Small intestine (tissue), 7 donors: ENCODE measurements at regions not wholly inside any gene's neighbourhood (a gene's known extent, or its start where the extent isn't known, plus 50 kb on each side); places are given as distances from the start of the nearest gene placed in this dataset.
"Not testable (repeated sequence)": the region's sequence is repeated elsewhere in the genome, so short reads cannot be mapped to it uniquely, and the experiment has no call there.

ENCODE experiments used
- DNase-seq, 2 donors: peaks; one replicate each; pipeline versions ENCODE4 v3.0.0 to v3.0.0-alpha.2; 2013
- FAIRE-seq: peaks from 2 replicates; lab custom pipeline; 2012; peaks lifted over from hg19 to GRCh38; lab: Jason Lieb, UNC
- H3K27ac ChIP-seq, 3 donors: one replicate each; pipeline ENCODE4 v1.5.1; 2013; ENCODE audit warnings: low read length in 2 of 3, mild to moderate bottlenecking in 2 of 3, control low read depth in 1 of 3, inconsistent platforms in 1 of 3, low read depth in 1 of 3, moderate library complexity in 1 of 3
- H3K27me3 ChIP-seq, 3 donors: one replicate each; pipeline ENCODE4 v1.6.1; 2013; ENCODE audit warnings: low read length in 3 of 3, inconsistent platforms in 1 of 3; ENCODE audit not compliant: control insufficient read depth in 3 of 3, insufficient read depth in 3 of 3
- H3K36me3 ChIP-seq, 3 donors: one replicate each; pipeline ENCODE4 v1.6.1; 2013; ENCODE audit warnings: low read length in 3 of 3, inconsistent platforms in 1 of 3, low read depth in 1 of 3, mild to moderate bottlenecking in 1 of 3, moderate library complexity in 1 of 3; ENCODE audit not compliant: control insufficient read depth in 3 of 3, insufficient read depth in 2 of 3
- H3K4me1 ChIP-seq, 3 donors: one replicate each; pipeline ENCODE4 v1.6.1; 2013; ENCODE audit warnings: low read length in 2 of 3, inconsistent platforms in 1 of 3, low read depth in 1 of 3, mild to moderate bottlenecking in 1 of 3, moderate library complexity in 1 of 3; ENCODE audit not compliant: control insufficient read depth in 3 of 3, insufficient read depth in 2 of 3
- H3K4me3 ChIP-seq, 3 donors: one replicate each; pipeline ENCODE4 v1.5.1; 2013; ENCODE audit warnings: low read length in 3 of 3, control low read depth in 1 of 3, inconsistent platforms in 1 of 3, low read depth in 1 of 3, mild to moderate bottlenecking in 1 of 3, moderate library complexity in 1 of 3
- H3K9me3 ChIP-seq, 2 donors: one replicate each; pipeline ENCODE4 v1.6.1; 2013; ENCODE audit warnings: low read depth in 1 of 2, low read length in 1 of 2; ENCODE audit not compliant: control insufficient read depth in 2 of 2, insufficient read depth in 1 of 2
- WGBS, 3 donors: extraction: QIAGEN DNeasy Blood & Tissue Kit; methylation state at CpG; one replicate each; pipeline ENCODE4 v1.1.7; 2013; 5-methylcytosine and 5-hydroxymethylcytosine counted together
- donor health status: healthy with polysubstance abuse.
- donor health status: control.
- donor health status: control.
- donor health status: Bipolar disorder and iron deficiency.
- donor health status: healthy.

- Histone ChIP-seq H3K27ac (no peak overlapping the region), H3K27me3 (no peaks in the 10 kb centered on the region), H3K4me1 (no peaks in the 10 kb centered on the region), H3K9me3 (peaks cover 0 to 5% of the 10 kb centered on the region in 2 donors), H3K4me3 (no peak overlapping the region), H3K36me3 (no peaks in the 10 kb centered on the region)
- WGBS, 3 donors: 61 to 94% (median 84%) methylated on average over 1 of the region's 1 CpG
- FAIRE-seq (no peak), DNase-seq (no peak)
Observed at GRCh38 chr4:111136438-111136837, 513.6 kb upstream of the PITX2 start.

GRCh38 chr4:111136967-111137366 is 514.1 kb upstream of the PITX2 start:
- Histone ChIP-seq H3K36me3 (no peaks in the 10 kb centered on the region), H3K27ac (no peak overlapping the region), H3K9me3 (peaks cover 0 to 5% of the 10 kb centered on the region in 2 donors), H3K4me3 (no peak overlapping the region), H3K27me3 (no peaks in the 10 kb centered on the region), H3K4me1 (no peaks in the 10 kb centered on the region)
- DNase-seq (no peak), FAIRE-seq (no peak)

GRCh38 chr4:111143510-111143909 is 520.6 kb upstream of the PITX2 start:
- FAIRE-seq: no peak

GRCh38 chr4:111154934-111155333 is 532.1 kb upstream of the PITX2 start:
- no peaks in the 10 kb centered on the region for H3K4me1 ChIP-seq
- FAIRE-seq: no peak
- no peaks in the 10 kb centered on the region for H3K36me3 ChIP-seq
- no peak overlapping the region for H3K4me3 ChIP-seq
- no peaks in the 10 kb centered on the region for H3K27me3 ChIP-seq
- H3K9me3 ChIP-seq: peaks cover 0 to 17% of the 10 kb centered on the region in 2 donors
- 66 to 77% (median 67%) methylated on average over 6 of the region's 6 CpGs for WGBS, 3 donors
- no peak for DNase-seq
- no peak overlapping the region for H3K27ac ChIP-seq

More at GRCh38 chr4:111143510-111143909, 520.6 kb upstream of the PITX2 start:
- H3K27me3 ChIP-seq: no peaks in the 10 kb centered on the region
- DNase-seq: no peak
- no peaks in the 10 kb centered on the region for H3K36me3 ChIP-seq
- H3K4me1 ChIP-seq: no peaks in the 10 kb centered on the region
- no peak overlapping the region for H3K4me3 ChIP-seq
- no peaks in the 10 kb centered on the region for H3K9me3 ChIP-seq
- no peak overlapping the region for H3K27ac ChIP-seq

- not testable (repeated sequence) for FAIRE-seq, H3K4me3 ChIP-seq, H3K27ac ChIP-seq, H3K36me3 ChIP-seq, H3K27me3 ChIP-seq, H3K4me1 ChIP-seq, DNase-seq
- 54 to 70% (median 65%) methylated on average over 4 of the region's 4 CpGs for WGBS, 3 donors
- H3K9me3 ChIP-seq: peaks cover 0 to 16% of the 10 kb centered on the region in 2 donors
Observed at GRCh38 chr4:111164556-111164955, 541.7 kb upstream of the PITX2 start.

GRCh38 chr4:111174331-111174730 is 551.5 kb upstream of the PITX2 start:
- no peaks in the 10 kb centered on the region for H3K36me3 ChIP-seq
- no peak for DNase-seq
- H3K27ac ChIP-seq: no peak overlapping the region
- FAIRE-seq: no peak
- H3K9me3 ChIP-seq: peaks cover 0 to 2% of the 10 kb centered on the region in 2 donors
- H3K4me3 ChIP-seq: no peak overlapping the region
- no peaks in the 10 kb centered on the region for H3K4me1 ChIP-seq
- no peaks in the 10 kb centered on the region for H3K27me3 ChIP-seq

- Histone ChIP-seq H3K36me3 (no peaks in the 10 kb centered on the region), H3K27me3 (no peaks in the 10 kb centered on the region), H3K4me3 (no peak overlapping the region), H3K27ac (no peak overlapping the region), H3K4me1 (no peaks in the 10 kb centered on the region), H3K9me3 (peaks cover 0 to 9% of the 10 kb centered on the region in 2 donors)
- FAIRE-seq (no peak), DNase-seq (no peak)
Observed at GRCh38 chr4:111178231-111178630, 555.4 kb upstream of the PITX2 start.

- H3K27ac ChIP-seq: no peak overlapping the region
- H3K4me1 ChIP-seq: no peaks in the 10 kb centered on the region
- peaks cover 0 to 7% of the 10 kb centered on the region in 2 donors for H3K9me3 ChIP-seq
- 92 to 94% (median 92%) methylated on average over 2 of the region's 2 CpGs for WGBS, 3 donors
- no peaks in the 10 kb centered on the region for H3K27me3 ChIP-seq
- no peaks in the 10 kb centered on the region for H3K36me3 ChIP-seq
- H3K4me3 ChIP-seq: no peak overlapping the region
- DNase-seq (no peak), FAIRE-seq (no peak)
Observed at GRCh38 chr4:111187108-111187507, 564.2 kb upstream of the PITX2 start.

GRCh38 chr4:111198446-111198845 is 575.6 kb upstream of the PITX2 start:
- Histone ChIP-seq H3K27me3 (no peaks in the 10 kb centered on the region), H3K36me3 (no peaks in the 10 kb centered on the region), H3K4me1 (no peaks in the 10 kb centered on the region), H3K9me3 (no peaks in the 10 kb centered on the region), H3K27ac (no peak overlapping the region), H3K4me3 (no peak overlapping the region)
- DNase-seq (no peak), FAIRE-seq (no peak)
- 27 to 62% (median 28%) methylated on average over 1 of the region's 1 CpG for WGBS, 3 donors
